Natural killer cell (primary cell): ENCODE measurements at regions not wholly inside any gene's neighbourhood (a gene's known extent, or its start where the extent isn't known, plus 50 kb on each side); places are given as distances from the start of the nearest gene placed in this dataset.

ENCODE experiments used
- ATAC-seq, 3 donors: fragments of 150-1000 bp in 2 of 3; fragments of 200-7000 bp in 1 of 3; cut with Tn5 transposase; 1 replicate in 1 of 3; 2 replicates in 2 of 3; pipeline ENCODE4 v1.10.0; 2021; ENCODE audit warnings: mild to moderate bottlenecking in 2 of 3, moderate library complexity in 2 of 3
- DNase-seq, 2 donors: peaks; one replicate each; pipeline versions ENCODE4 v3.0.0 to v3.0.0-alpha.2; 2013 to 2021; ENCODE audit warnings: mixed read lengths in 1 of 2
- H3K27ac ChIP-seq: one replicate; pipeline ENCODE4 v1.5.1; 2013; ENCODE audit warnings: mild to moderate bottlenecking, low read length
- H3K27me3 ChIP-seq: one replicate; pipeline ENCODE4 v1.6.1; 2013; ENCODE audit warnings: low read length; ENCODE audit not compliant: control insufficient read depth, insufficient read depth
- H3K36me3 ChIP-seq: one replicate; pipeline ENCODE4 v1.6.1; 2013; ENCODE audit warnings: low read length; ENCODE audit not compliant: control insufficient read depth, insufficient read depth
- H3K4me1 ChIP-seq: one replicate; pipeline ENCODE4 v1.6.1; 2013; ENCODE audit warnings: low read length; ENCODE audit not compliant: control insufficient read depth, insufficient read depth
- H3K4me3 ChIP-seq: one replicate; pipeline ENCODE4 v1.5.1; 2013; ENCODE audit warnings: low read length
- H3K9me3 ChIP-seq: one replicate; pipeline ENCODE4 v1.6.1; 2013; ENCODE audit warnings: low read length; ENCODE audit not compliant: control insufficient read depth, insufficient read depth
- H3K27ac Mint-ChIP-seq, 2 donors: one replicate each; pipeline ENCODE4 v1.8.0; 2022; ENCODE audit warnings: mild to moderate bottlenecking in 2 of 2, mixed read lengths in 2 of 2, moderate library complexity in 1 of 2
- H3K27me3 Mint-ChIP-seq, 2 donors: one replicate each; pipeline ENCODE4 v1.8.0; 2022; ENCODE audit warnings: low read depth in 2 of 2, mixed read lengths in 2 of 2
- H3K36me3 Mint-ChIP-seq: one replicate; pipeline ENCODE4 v1.8.0; 2022; ENCODE audit warnings: mixed read lengths
- H3K4me1 Mint-ChIP-seq, 2 donors: one replicate each; pipeline ENCODE4 v1.8.0; 2022; ENCODE audit warnings: mixed read lengths in 2 of 2
- H3K4me3 Mint-ChIP-seq: one replicate; pipeline ENCODE4 v1.8.0; 2022; ENCODE audit warnings: mild to moderate bottlenecking, moderate library complexity, mixed read lengths
- H3K9me3 Mint-ChIP-seq, 2 donors: one replicate each; pipeline ENCODE4 v1.8.0; 2022; ENCODE audit warnings: mixed read lengths in 2 of 2
- WGBS: methylation state at CpG from one replicate; pipeline ENCODE4 v1.1.7; 2013; ENCODE audit warnings: missing lambda C conversion rate; ENCODE audit not compliant: insufficient coverage; 5-methylcytosine and 5-hydroxymethylcytosine counted together
- intact Hi-C: fragments of 100-400 bp; cut with micrococcal nuclease; formaldehyde crosslinking; loops from one replicate; pipeline ENCODE4 v1.14.2; 2022
- TF ChIP-seq, protein P1 (sequence below): fragments of 200-600 bp; IDR thresholded peaks from one replicate; pipeline ENCODE4 v1.8.0; 2022; ENCODE audit warnings: antibody characterized with exemption

DNA sequence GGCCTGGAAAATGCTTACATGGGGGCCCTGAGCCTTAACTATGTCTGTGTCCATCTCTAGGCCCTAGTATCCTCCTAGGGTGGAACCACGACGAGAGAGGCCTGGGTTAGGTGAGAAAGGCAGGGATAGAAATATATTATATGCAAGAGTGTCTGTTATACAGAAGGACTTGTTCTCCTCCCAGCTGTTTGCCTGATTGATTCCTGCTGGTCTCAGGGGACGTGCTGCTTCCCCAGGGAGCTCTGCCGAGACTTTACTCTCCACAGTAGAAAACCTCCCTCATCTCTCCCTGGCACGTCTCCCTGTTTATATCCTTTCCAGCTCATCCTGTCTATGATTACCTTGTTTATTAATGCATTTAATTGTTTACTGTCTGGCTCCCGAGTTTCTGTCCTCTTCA is 132.6 kb downstream of the MIAT start:
- Histone ChIP-seq H3K36me3 (peaks cover 6% of the 10 kb centered on the region), H3K9me3 (no peaks in the 10 kb centered on the region), H3K4me1 (peaks cover 8% of the 10 kb centered on the region), H3K27me3 (no peaks in the 10 kb centered on the region), H3K27ac (no peak overlapping the region), H3K4me3 (no peak overlapping the region)
- H3K36me3 Mint-ChIP-seq: peaks cover 11% of the 10 kb centered on the region
- intact Hi-C loops: no loop called here
- WGBS: 66% methylated on average over 3 of the region's 6 CpGs
- peaks cover 22 to 26% of the 10 kb centered on the region in 2 donors for H3K4me1 Mint-ChIP-seq
- H3K27me3 Mint-ChIP-seq: no peaks in the 10 kb centered on the region
- DNase-seq: no peak
- H3K27ac Mint-ChIP-seq: no peak overlapping the region
- no peak for ATAC-seq
- TF ChIP-seq, protein P1, sequence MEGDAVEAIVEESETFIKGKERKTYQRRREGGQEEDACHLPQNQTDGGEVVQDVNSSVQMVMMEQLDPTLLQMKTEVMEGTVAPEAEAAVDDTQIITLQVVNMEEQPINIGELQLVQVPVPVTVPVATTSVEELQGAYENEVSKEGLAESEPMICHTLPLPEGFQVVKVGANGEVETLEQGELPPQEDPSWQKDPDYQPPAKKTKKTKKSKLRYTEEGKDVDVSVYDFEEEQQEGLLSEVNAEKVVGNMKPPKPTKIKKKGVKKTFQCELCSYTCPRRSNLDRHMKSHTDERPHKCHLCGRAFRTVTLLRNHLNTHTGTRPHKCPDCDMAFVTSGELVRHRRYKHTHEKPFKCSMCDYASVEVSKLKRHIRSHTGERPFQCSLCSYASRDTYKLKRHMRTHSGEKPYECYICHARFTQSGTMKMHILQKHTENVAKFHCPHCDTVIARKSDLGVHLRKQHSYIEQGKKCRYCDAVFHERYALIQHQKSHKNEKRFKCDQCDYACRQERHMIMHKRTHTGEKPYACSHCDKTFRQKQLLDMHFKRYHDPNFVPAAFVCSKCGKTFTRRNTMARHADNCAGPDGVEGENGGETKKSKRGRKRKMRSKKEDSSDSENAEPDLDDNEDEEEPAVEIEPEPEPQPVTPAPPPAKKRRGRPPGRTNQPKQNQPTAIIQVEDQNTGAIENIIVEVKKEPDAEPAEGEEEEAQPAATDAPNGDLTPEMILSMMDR: no peak
- no peak overlapping the region for H3K4me3 Mint-ChIP-seq
- no peaks in the 10 kb centered on the region for H3K9me3 Mint-ChIP-seq

DNA sequence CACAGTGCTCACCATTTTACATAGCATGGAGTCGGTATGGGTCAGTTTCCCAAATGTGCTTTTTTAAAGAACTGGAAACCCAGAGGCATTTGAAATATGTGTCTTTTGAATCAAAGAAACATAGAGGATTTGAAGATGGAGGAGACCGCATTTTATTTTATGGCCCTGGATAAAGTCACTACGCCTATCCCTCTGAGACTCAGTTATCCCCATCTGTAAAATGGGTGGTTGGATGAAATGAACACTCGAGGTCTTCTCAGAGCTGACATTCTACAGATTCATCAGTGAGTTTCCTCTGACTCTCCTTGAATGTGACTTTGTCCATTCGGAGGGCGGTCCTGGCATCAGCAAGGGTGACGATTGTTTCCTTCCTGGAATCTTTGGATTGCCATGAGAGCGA is 135.1 kb downstream of the MIAT start:
- Mint-ChIP-seq H3K27me3 (no peaks in the 10 kb centered on the region), H3K27ac (no peak overlapping the region), H3K4me3 (no peak overlapping the region), H3K4me1 (peaks cover 0 to 6% of the 10 kb centered on the region in 2 donors), H3K36me3 (peaks cover 11% of the 10 kb centered on the region), H3K9me3 (no peaks in the 10 kb centered on the region)
- no peak for ATAC-seq
- DNase-seq: no peak
- H3K4me3 ChIP-seq: no peak overlapping the region
- over 99% methylated on average over 8 of the region's 8 CpGs for WGBS
- no peaks in the 10 kb centered on the region for H3K27me3 ChIP-seq
- no peaks in the 10 kb centered on the region for H3K4me1 ChIP-seq
- no peaks in the 10 kb centered on the region for H3K9me3 ChIP-seq
- intact Hi-C loops: no loop called here
- no peak overlapping the region for H3K27ac ChIP-seq
- TF ChIP-seq, protein P1: no peak
- peaks cover 6% of the 10 kb centered on the region for H3K36me3 ChIP-seq

DNA sequence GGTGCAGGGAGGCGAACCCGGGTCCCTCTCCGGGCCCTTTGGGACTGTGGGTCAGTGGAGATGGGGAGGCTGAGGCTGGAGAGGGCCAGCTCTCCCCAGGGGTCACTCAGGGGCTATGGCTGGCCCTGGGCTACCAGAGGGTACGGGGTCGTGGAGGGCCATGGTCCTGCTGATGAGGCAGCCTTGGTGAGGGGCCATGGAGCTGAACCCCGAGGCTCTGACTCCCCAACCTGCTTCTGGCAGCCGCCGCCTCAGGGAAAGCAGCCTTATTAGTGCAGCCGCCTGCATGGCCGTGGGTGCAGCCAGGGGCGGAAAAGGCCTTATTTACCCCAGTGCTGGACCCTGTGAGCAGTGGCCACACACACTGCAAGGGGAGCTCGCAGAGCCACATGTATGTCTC is 139.4 kb downstream of the MIAT start:
- no peaks in the 10 kb centered on the region for H3K4me1 ChIP-seq
- no peaks in the 10 kb centered on the region for H3K9me3 ChIP-seq
- no peak overlapping the region for H3K4me3 Mint-ChIP-seq
- H3K27ac Mint-ChIP-seq: no peak overlapping the region
- H3K4me3 ChIP-seq: no peak overlapping the region
- H3K27ac ChIP-seq: no peak overlapping the region
- no peak for DNase-seq
- no peak for ATAC-seq
- TF ChIP-seq, protein P1: no peak
- intact Hi-C loops: no loop called here
- H3K27me3 Mint-ChIP-seq: no peaks in the 10 kb centered on the region
- no peaks in the 10 kb centered on the region for H3K27me3 ChIP-seq
- WGBS: 94% methylated on average over 12 of the region's 12 CpGs
- H3K9me3 Mint-ChIP-seq: no peaks in the 10 kb centered on the region
- no peaks in the 10 kb centered on the region for H3K36me3 Mint-ChIP-seq
- H3K36me3 ChIP-seq: peaks cover 6% of the 10 kb centered on the region
- H3K4me1 Mint-ChIP-seq: peaks cover 0 to 6% of the 10 kb centered on the region in 2 donors

DNA sequence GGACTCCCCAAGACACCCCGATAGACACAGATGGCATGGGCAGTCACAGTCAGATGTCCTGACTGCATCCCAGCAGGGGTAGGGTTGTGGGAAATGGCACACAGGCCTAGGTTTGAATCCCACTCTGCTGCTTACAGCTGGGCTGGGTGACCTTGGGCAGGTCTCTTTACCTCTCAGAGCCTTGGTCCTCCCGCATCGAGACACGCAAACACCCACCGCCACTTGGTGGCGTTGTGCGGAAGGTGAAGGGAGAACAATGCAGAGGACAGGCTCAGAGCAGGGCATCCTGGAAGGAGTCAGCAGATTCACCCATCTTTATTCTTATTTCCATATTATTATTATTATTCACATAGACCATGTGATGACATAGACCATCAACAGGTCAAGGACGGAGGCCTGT is 140.5 kb downstream of the MIAT start:
- H3K4me3 Mint-ChIP-seq: no peak overlapping the region
- ATAC-seq (no peak), DNase-seq (no peak)
- over 99% methylated on average over 8 of the region's 8 CpGs for WGBS
- no peaks in the 10 kb centered on the region for H3K27me3 ChIP-seq
- no peaks in the 10 kb centered on the region for H3K27me3 Mint-ChIP-seq
- no peak overlapping the region for H3K4me3 ChIP-seq
- no peak overlapping the region for H3K27ac ChIP-seq
- intact Hi-C loops: no loop called here
- H3K9me3 ChIP-seq: no peaks in the 10 kb centered on the region
- TF ChIP-seq, protein P1: no peak
- peaks cover 5% of the 10 kb centered on the region for H3K36me3 ChIP-seq
- H3K4me1 Mint-ChIP-seq: peaks cover 0 to 6% of the 10 kb centered on the region in 2 donors
- no peak overlapping the region for H3K27ac Mint-ChIP-seq
- no peaks in the 10 kb centered on the region for H3K4me1 ChIP-seq
- H3K36me3 Mint-ChIP-seq: no peaks in the 10 kb centered on the region
- H3K9me3 Mint-ChIP-seq: no peaks in the 10 kb centered on the region
